ENCODE measurements at regions not wholly inside any gene's neighbourhood (a gene's known extent, or its start where the extent isn't known, plus 50 kb on each side); places are given as distances from the start of the nearest gene placed in this dataset.

- no peak overlapping the region for H3K27ac ChIP-seq
- no peak overlapping the region for H3K4me3 ChIP-seq
- no peaks in the 10 kb centered on the region for H3K36me3 ChIP-seq
- DNase-seq = no peak
- TF ChIP-seq POLR2A (IDR thresholded peaks at IDR 0.05) (no peak), CTCF (IDR thresholded peaks at IDR 0.05) (no peak)
- no peaks in the 10 kb centered on the region for H3K9me3 ChIP-seq
- H3K27me3 ChIP-seq = no peaks in the 10 kb centered on the region
- no peaks in the 10 kb centered on the region for H3K4me1 ChIP-seq
Observed at GRCh38 chr16:51024703-51025102, 126.4 kb downstream of the SALL1 start.

GRCh38 chr16:51022955-51023354, 128.1 kb downstream of the SALL1 start:
- Histone ChIP-seq H3K4me1 (no peaks in the 10 kb centered on the region), H3K36me3 (no peaks in the 10 kb centered on the region), H3K27me3 (no peaks in the 10 kb centered on the region), H3K27ac (no peak overlapping the region), H3K9me3 (no peaks in the 10 kb centered on the region), H3K4me3 (no peak overlapping the region)
- no peak for DNase-seq
- TF ChIP-seq CTCF (IDR thresholded peaks at IDR 0.05) = no peak
- TF ChIP-seq POLR2A (IDR thresholded peaks at IDR 0.05) = no peak

DNA sequence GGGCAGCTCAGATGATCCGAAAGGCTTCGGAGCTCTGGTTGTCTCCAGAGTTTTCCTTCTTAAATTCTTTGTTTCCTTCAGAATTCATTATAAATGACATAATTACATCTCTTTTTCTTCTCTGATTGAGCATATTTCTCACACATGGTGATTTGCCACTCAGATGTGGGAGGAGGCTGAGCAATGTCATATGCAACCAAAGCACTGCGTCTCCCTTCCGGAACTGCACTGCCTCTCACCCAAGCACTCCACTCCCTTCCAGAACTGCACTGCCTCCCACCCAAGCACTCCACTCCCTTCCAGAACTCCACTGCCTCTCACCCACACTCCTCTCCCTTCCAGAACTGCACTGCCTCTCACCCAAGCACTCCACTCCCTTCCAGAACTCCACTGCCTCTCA, 131.5 kb downstream of the SALL1 start:
- no peaks in the 10 kb centered on the region for H3K4me1 ChIP-seq
- no peak for DNase-seq
- no peaks in the 10 kb centered on the region for H3K36me3 ChIP-seq
- no peaks in the 10 kb centered on the region for H3K9me3 ChIP-seq
- no peaks in the 10 kb centered on the region for H3K27me3 ChIP-seq
- no peak overlapping the region for H3K4me3 ChIP-seq
- no peak overlapping the region for H3K27ac ChIP-seq
- TF ChIP-seq POLR2A (IDR thresholded peaks at IDR 0.05) (no peak), CTCF (IDR thresholded peaks at IDR 0.05) (no peak)

DNA sequence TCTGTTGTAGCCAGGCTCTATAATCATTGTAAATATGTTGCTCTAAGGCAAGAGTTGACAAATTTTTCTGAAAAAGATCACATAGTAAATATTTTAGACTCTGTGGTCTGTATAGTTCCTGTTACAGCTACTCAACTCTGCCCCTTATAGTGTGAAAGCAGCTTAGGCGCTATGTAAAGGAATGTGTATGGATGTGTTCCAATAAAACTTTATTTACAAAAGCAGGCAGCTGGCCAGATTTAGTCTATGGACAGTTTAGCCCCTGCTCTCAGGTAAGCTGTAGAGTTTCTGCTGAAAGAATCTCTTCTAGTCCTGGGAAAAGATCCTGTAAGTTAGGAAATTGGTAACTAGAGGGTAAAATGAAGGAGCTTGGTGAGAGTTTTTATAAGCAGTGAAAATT, 133.1 kb downstream of the SALL1 start:
- DNase-seq = no peak
- no peak overlapping the region for H3K4me3 ChIP-seq
- no peak overlapping the region for H3K27ac ChIP-seq
- H3K36me3 ChIP-seq = no peaks in the 10 kb centered on the region
- H3K9me3 ChIP-seq = no peaks in the 10 kb centered on the region
- no peaks in the 10 kb centered on the region for H3K4me1 ChIP-seq
- TF ChIP-seq CTCF (IDR thresholded peaks at IDR 0.05) (no peak), POLR2A (IDR thresholded peaks at IDR 0.05) (no peak)
- no peaks in the 10 kb centered on the region for H3K27me3 ChIP-seq

GRCh38 chr16:51012396-51012795, 138.7 kb downstream of the SALL1 start:
- H3K36me3 ChIP-seq = no peaks in the 10 kb centered on the region
- peaks cover 0 to 4% (median 0%) of the 10 kb centered on the region in 4 donors for H3K9me3 ChIP-seq

More at GRCh38 chr16:51012396-51012795, 138.7 kb downstream of the SALL1 start:
- H3K4me3 ChIP-seq = no peak overlapping the region
- H3K27me3 ChIP-seq = no peaks in the 10 kb centered on the region
- TF ChIP-seq POLR2A (IDR thresholded peaks at IDR 0.05) (no peak), CTCF (IDR thresholded peaks at IDR 0.05) (no peak)
- DNase-seq = no peak
- no peak overlapping the region for H3K27ac ChIP-seq
- H3K4me1 ChIP-seq = no peaks in the 10 kb centered on the region
